ENCODE measurements at regions not wholly inside any gene's neighbourhood (a gene's known extent, or its start where the extent isn't known, plus 50 kb on each side); places are given as distances from the start of the nearest gene placed in this dataset.

- Histone ChIP-seq H3K36me3 (no peaks in the 10 kb centered on the region), H3K9me3 (no peaks in the 10 kb centered on the region), H3K4me1 (peaks cover 28% of the 10 kb centered on the region), H3K27ac (no peak overlapping the region), H3K4me3 (no peak overlapping the region), H3K27me3 (no peaks in the 10 kb centered on the region)
- no peak for DNase-seq (ENCODE audit: extremely low spot score in 2 of 2)
- intact Hi-C loops (cut with DNase I), result no loop called here
- no peak for TF ChIP-seq POLR2AphosphoS5 (IDR thresholded peaks at IDR 0.05; ENCODE audit: insufficient read depth in 1 of 2, low read depth in 1 of 2)
- TF ChIP-seq CTCF (IDR thresholded peaks at IDR 0.05), result no peak
- no peak for TF ChIP-seq POLR2A (IDR thresholded peaks at IDR 0.05)
These were observed 397.9 kb upstream of the PIK3R1 start for GRCh38 chr5:67817652-67818051.

DNA sequence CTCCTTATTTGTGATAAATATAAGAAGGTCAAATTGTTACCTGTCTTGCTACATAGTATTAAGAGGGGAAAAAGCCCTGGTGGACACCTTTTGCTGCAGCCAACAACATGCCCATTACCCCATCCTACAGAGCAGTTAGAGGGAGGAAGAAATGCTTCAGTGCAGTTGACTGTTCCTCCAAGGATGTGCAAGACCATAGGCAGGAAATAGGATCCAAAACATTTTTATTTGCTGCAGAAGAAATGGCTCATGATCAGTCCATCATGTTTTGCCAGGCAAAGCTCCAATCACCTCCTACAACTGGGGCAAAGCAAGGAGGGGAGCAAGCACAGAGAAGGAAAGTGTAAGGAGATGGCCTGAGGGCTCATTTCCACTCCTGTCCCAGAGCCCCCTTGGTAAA lies 399.1 kb upstream of the PIK3R1 start:
- intact Hi-C loops (cut with DNase I), result no loop called here
- TF ChIP-seq POLR2A (IDR thresholded peaks at IDR 0.05), result no peak
- TF ChIP-seq CTCF (IDR thresholded peaks at IDR 0.05), result no peak
- no peak for TF ChIP-seq POLR2AphosphoS5 (IDR thresholded peaks at IDR 0.05; ENCODE audit: insufficient read depth in 1 of 2, low read depth in 1 of 2)
- H3K36me3 ChIP-seq, result no peaks in the 10 kb centered on the region
- no peaks in the 10 kb centered on the region for H3K9me3 ChIP-seq
- H3K27me3 ChIP-seq, result no peaks in the 10 kb centered on the region
- no peak overlapping the region for H3K4me3 ChIP-seq
- no peak for DNase-seq (ENCODE audit: extremely low spot score in 2 of 2)
- H3K4me1 ChIP-seq, result peaks cover 28% of the 10 kb centered on the region
- peak overlapping the region; percentile 56 for H3K27ac ChIP-seq

GRCh38 chr5:67815455-67816391 lies 399.8 kb upstream of the PIK3R1 start:
- Histone ChIP-seq H3K4me1 (peaks cover 28% of the 10 kb centered on the region), H3K27ac (peak overlapping the region; percentile 56), H3K9me3 (no peaks in the 10 kb centered on the region), H3K27me3 (no peaks in the 10 kb centered on the region), H3K4me3 (no peak overlapping the region), H3K36me3 (no peaks in the 10 kb centered on the region)
- DNase-seq (ENCODE audit: extremely low spot score in 2 of 2), result no peak
- TF ChIP-seq CTCF (IDR thresholded peaks at IDR 0.05), result peak in 1 of 3 experiments; percentile 5
- no peak for TF ChIP-seq POLR2AphosphoS5 (IDR thresholded peaks at IDR 0.05; ENCODE audit: insufficient read depth in 1 of 2, low read depth in 1 of 2)
- intact Hi-C loops (cut with DNase I), result no loop called here

DNA sequence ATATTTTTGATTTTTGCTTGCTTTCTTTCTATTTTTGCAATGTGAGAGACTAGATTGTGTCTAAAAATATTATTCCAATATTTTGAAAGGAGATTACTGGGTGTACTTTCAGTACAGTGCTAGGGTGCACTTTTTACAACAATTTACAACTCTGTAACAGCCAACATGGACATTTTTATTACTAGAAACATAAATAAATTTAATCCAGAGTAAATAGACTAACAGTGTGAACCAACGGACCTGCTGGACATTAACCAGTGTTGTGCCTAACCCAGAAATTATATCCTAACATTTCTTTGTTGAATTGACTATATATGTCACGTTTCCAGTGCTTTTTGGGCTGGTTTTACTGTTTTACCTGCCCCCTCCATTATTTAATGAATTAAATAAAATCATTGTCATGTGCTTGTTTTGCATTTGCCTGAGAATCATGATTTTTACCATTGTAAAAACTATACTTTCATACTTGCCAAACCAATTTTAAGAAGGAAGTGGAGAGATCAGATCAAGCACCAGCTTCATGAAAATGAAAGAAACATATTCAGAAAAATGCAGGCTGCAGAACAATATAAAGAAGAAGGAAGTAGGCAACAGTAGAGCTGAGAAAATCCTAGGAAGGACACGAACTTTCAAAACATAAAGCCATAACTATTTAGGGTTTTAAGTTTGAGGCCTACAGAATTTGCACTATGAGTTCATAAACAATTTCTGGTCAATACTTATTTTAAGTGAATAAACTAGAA lies 400.8 kb upstream of the PIK3R1 start:
- no peak for DNase-seq (ENCODE audit: extremely low spot score in 2 of 2)
- no peaks in the 10 kb centered on the region for H3K27me3 ChIP-seq
- intact Hi-C loops (cut with DNase I), result no loop called here
- no peak overlapping the region for H3K4me3 ChIP-seq
- H3K9me3 ChIP-seq, result no peaks in the 10 kb centered on the region
- no peak for TF ChIP-seq POLR2A (IDR thresholded peaks at IDR 0.05)
- no peak for TF ChIP-seq POLR2AphosphoS5 (IDR thresholded peaks at IDR 0.05; ENCODE audit: insufficient read depth in 1 of 2, low read depth in 1 of 2)
- TF ChIP-seq CTCF (IDR thresholded peaks at IDR 0.05), result no peak
- peaks cover 28% of the 10 kb centered on the region for H3K4me1 ChIP-seq
- H3K36me3 ChIP-seq, result no peaks in the 10 kb centered on the region
- H3K27ac ChIP-seq, result peak overlapping the region; percentile 56

Data from vagina (tissue), 2 donors.